HG02981 (cell line): ENCODE measurements at regions not wholly inside any gene's neighbourhood (a gene's known extent, or its start where the extent isn't known, plus 50 kb on each side); places are given as distances from the start of the nearest gene placed in this dataset.
"Not testable (repeated sequence)": the region's sequence is repeated elsewhere in the genome, so short reads cannot be mapped to it uniquely, and the experiment has no call there.

ENCODE experiments used
- ATAC-seq: cut with Tn5 transposase; IDR thresholded peaks from one replicate; pipeline ENCODE4 v1.9.1; 2021; ENCODE audit warnings: mild to moderate bottlenecking, moderate library complexity; ENCODE audit not compliant: unreplicated experiment

DNA sequence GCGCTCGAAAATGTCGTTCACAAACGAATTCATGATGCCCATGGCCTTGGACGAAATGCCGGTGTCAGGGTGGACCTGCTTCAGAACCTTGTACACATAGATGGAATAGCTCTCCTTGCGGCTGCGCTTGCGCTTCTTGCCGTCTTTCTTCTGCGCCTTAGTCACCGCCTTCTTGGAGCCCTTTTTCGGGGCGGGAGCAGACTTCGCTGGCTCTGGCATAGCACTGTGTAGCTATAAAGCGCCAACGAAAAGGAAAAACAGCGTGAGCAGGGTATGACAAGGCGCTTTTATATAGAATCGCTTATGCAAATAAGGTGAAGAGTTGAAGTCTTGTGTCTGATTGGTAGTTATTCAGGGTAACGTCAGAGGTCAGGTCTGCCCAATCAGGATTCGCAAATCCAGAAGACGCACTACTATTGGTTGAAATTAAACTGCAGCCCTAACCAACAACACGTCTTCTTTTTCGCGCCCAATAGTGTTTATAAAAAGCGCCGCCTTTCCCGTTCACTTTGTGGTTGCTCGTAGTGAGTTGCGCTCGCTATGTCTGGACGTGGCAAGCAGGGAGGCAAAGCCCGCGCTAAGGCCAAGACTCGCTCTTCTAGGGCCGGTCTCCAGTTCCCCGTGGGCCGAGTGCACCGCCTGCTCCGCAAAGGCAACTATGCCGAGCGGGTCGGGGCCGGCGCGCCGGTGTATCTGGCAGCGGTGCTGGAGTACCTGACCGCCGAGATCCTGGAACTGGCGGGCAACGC, 114.8 kb upstream of the PRSS16 start:
- peak; percentile 77 for ATAC-seq

- ATAC-seq = no peak
Observed at GRCh38 chr6:27133281-27134227, 113.9 kb upstream of the PRSS16 start.

DNA sequence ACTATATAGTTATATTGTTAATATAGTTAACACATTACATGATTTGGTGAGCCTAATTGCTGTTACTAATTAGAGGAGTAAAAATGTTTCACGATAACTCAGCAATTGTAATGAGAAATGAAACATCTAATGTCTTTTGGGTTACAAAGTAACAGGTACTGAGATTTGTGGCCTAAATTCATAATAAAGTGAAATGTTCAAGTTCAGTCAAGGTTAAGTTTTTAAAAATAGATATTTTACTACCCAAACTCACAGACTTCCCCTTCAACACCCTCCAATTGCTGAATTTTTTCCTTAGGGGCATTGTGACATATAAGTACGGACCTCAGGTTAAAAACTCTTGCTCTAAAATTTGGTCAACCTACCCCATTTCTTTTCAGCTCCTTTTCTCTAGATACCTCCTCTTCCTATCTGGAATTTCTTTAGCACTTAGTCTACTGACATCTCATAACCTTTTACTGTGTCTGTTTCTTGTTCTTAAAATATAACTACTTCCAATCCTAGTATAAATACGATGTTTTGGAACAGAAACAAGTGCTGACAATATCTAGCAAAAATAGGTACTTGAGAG, 112.3 kb upstream of the PRSS16 start:
- no peak for ATAC-seq

DNA sequence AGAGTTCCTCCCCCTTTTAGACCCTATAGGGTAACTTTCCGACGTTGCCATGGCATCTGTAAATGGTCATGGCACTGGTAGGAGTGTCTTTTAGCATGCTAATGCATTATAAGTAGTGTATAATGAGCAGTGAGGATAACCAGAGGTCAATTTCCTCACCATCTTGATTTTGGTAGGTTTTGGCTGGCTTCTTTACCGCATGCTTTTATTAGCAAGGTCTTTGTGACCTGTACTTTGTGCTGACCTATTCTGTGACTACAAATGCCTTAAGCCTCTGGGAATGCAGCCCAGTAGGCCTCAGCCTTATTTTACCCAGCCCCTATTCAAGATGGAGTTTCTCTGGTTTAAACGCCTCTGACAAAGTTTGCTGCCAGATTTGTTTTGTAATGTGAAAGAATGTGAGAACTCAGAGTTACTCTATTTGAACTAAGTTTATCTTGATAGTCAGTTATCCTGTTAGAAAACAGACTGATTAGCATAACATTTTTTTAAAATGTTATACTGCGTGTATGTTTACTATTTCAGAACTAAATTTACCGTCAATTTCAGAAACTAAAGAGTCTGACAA, 111.3 kb upstream of the PRSS16 start:
- ATAC-seq = no peak

DNA sequence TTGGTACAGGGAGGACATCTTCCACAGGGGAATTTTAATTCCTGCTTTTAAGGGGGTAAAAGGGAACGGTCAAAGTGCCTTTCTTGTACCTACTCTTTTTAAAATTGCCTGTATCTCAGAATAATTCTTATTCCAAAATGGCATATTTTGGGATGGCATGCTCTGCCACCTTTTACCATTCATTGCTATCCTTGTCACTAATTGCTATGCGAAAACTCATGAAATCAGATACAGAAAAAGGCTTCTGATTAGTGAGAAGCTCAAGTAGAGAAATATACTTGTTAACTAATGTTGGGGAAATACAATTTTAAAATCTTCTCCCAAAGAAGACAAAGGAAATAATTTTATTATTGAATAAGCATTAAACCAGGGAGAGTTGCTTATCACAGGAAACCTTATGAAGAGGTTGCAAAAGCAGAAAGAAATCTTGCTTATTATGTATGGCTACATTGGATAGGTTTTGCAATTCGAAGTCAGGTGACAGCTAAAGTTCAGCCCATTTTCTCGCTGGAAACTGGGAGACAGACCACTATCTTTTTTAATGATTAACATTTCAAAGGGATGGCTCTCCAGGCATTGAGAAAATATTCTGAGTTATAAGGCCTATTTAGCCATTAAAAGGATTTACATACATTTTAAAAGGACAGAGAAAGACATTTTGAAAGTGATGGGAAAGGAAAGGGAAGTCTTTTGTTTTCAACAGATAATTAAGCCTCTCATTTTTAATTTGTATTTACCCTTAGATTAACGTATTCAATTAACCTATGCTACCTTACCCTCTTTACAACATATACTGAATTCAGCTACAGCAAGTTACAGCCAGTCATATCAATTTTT, 110.3 kb upstream of the PRSS16 start:
- no peak for ATAC-seq

DNA sequence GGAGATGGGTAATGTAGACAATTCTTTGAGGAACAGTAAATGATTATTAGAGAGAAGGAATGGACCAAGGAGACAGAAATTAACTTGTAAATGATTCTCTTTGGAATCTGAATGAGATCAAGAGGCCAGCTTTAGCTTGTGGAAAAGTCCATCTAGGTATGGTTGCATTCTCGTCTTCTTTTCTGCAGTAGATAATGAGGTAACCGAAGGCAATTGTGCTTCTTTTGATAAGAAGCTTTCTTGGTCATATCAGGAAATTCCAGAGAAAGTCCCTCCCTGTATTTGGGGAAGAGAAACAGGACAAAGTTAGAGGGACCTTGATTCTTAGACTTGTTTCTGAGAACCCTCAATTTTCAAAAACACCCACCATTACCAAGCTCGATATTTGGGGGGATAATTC, 109.1 kb upstream of the PRSS16 start:
- no peak for ATAC-seq

DNA sequence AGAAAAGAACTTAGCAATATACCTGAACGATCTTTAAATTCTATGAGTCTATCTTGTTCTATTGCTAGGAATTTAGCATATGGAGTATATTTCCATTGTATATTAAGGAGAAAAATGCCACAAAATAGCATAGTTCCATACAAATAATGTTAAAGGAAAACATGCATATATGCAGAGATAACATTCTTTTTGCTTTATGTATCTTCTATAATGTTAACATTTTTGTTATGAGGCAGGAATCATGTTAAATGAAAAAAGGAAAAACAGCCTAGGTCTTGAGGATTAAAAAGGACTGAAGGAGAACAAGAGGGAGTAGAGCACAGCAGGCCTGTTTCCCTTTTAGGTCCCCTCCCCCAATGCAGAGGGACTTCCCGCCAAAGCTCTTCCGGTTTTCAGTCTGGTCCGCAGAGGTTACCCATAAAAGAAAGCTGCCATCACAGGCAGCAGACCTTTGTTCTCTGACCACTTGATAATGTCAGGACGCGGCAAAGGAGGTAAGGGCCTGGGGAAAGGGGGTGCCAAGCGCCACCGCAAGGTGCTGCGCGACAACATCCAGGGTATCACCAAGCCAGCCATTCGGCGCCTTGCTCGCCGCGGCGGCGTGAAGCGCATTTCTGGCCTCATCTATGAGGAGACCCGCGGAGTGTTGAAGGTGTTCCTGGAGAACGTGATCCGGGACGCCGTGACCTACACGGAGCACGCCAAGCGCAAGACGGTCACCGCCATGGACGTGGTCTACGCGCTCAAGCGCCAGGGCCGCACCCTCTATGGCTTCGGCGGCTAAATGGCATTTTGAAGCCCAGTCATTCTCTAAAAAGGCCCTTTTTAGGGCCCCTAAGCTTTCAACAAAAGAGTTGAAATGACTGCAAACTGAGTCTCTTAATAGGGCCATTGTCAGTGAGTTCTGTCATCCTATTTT, 108.4 kb upstream of the PRSS16 start:
- peak; percentile 47 for ATAC-seq

DNA sequence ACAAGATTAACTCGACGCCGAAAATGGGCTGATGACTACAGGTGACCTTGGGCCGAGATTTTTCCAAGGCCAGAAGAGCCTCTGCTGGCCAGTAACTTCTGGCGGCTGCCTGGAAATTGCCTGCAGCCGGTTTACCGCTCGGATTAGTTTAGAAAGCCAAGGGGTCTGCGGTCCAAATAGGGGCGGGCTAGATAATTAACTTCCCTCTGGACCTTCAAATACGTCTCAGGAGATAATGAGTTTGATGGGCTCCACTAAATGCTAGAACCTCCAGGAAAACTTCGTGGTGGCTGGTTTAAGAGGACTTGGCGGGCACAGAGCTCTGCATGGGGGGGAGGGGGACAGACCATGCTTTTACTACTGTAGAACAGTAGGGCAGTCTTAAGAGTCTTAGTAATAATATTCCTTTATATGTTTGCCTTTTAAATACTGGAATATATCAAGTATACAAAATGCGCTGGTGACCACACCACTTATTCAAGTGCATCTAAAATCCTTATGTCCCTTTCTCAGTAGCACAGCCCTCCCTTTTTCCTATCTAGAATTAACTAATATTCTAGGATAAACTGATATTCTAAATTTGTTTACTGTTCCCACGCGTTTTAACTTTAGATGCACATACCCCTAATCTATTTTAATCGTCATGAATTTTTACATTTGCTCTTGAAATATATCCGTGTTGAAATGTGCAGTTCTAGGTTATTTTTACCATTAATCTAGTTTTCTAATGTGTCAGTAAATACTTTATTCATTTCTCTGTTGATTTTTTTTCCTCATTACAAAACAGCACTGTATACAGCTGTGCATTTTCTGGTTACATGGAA, 107.5 kb upstream of the PRSS16 start:
- peak; percentile 24 for ATAC-seq

DNA sequence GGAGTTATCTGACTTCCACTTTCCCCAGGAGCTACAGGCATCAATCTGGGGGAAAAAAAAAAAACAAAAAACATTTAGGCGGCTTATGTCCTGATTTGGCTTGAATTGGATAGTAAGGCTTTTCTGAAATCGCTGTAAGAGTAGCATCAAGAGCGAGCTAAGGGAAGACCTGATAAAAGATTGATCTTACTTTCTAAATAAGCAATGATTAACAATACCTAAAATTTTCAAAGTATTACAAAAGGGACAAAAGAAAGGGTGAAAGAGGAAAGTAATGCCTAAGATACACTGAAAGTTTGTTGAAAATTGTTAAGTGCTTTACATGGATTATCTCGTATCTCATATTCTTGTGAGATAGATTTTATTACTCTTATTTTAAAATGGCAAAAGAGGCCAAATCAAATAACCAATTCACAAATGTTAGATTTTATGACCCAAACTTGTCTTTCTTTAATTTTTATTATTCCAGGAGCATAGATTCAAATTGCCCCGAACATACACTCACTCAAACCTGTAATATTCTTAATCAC, 106.4 kb upstream of the PRSS16 start:
- ATAC-seq = no peak

GRCh38 chr6:27141529-27142015, 105.9 kb upstream of the PRSS16 start:
- ATAC-seq = no peak

GRCh38 chr6:27143020-27143388, 104.5 kb upstream of the PRSS16 start:
- not testable (repeated sequence) for ATAC-seq

GRCh38 chr6:27143474-27144026, 104.0 kb upstream of the PRSS16 start:
- ATAC-seq = no peak

GRCh38 chr6:27144740-27145079, 102.8 kb upstream of the PRSS16 start:
- ATAC-seq = no peak

GRCh38 chr6:27145731-27146455, 101.6 kb upstream of the PRSS16 start:
- ATAC-seq = no peak

DNA sequence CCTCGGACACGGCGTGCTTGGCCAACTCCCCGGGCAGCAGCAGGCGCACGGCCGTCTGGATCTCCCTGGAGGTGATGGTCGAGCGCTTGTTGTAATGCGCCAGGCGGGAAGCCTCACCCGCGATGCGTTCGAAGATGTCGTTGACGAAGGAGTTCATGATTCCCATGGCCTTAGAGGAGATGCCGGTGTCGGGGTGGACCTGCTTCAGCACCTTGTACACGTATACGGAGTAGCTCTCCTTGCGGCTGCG, 101.1 kb upstream of the PRSS16 start:
- ATAC-seq = not testable (repeated sequence)

DNA sequence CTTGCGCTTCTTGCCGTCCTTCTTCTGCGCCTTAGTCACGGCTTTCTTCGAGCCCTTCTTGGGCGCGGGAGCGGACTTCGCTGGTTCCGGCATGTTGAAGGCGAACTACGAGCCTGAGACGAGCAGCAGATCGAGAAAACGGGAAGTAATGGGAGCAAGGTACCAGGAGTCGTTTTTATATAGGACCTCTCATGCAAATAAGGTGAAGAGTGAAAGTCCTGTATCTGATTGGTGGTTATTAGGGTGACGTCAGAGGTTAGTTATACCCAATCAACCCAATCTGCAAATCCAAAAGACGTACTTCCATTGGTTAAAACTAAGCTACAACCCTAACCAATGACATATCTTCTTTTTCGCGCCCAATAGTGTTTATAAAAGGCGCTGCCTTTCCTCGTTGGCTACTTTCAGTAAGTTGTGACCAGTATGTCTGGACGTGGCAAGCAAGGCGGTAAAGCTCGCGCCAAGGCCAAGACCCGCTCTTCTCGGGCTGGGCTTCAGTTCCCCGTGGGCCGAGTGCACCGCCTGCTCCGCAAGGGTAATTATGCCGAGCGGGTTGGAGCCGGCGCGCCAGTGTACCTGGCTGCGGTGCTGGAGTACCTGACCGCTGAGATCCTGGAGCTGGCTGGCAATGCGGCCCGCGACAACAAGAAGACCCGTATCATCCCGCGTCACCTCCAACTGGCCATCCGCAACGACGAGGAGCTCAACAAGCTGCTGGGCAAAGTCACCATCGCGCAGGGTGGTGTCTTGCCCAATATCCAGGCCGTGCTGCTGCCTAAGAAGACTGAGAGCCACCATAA, 100.6 kb upstream of the PRSS16 start:
- peak; percentile 77 for ATAC-seq

- no peak for ATAC-seq
Observed at GRCh38 chr6:27148404-27148795, 99.1 kb upstream of the PRSS16 start.
